Activated naive CD4-positive, alpha-beta T cell treated with anti-CD3 and anti-CD28 coated beads, Interleukin-2, amount 50 U/mL, for 72 hours (primary cell): ENCODE measurements at regions not wholly inside any gene's neighbourhood (a gene's known extent, or its start where the extent isn't known, plus 50 kb on each side); places are given as distances from the start of the nearest gene placed in this dataset.

Experiments used
- ATAC-seq, 2 donors: fragments of 150-1000 bp; cut with Tn5 transposase; 2 replicates each; pipeline ENCODE4 v1.10.0; 2021; ENCODE audit warnings: mild to moderate bottlenecking in 2 of 2, moderate library complexity in 2 of 2
- DNase-seq, 2 donors: peaks; one replicate each; pipeline ENCODE4 v3.0.0; 2021 to 2022; ENCODE audit warnings: low spot score in 2 of 2
- H3K27ac Mint-ChIP-seq, 2 donors: one replicate each; pipeline ENCODE4 v1.8.0; 2022; ENCODE audit warnings: mild to moderate bottlenecking in 2 of 2, mixed read lengths in 2 of 2
- H3K36me3 Mint-ChIP-seq, 2 donors: one replicate each; pipeline ENCODE4 v1.8.0; 2022; ENCODE audit warnings: mixed read lengths in 2 of 2
- H3K9me3 Mint-ChIP-seq, 2 donors: one replicate each; pipeline ENCODE4 v1.8.0; 2022; ENCODE audit warnings: mixed read lengths in 2 of 2

- no peak for DNase-seq
- no peak for ATAC-seq
- no peaks in the 10 kb centered on the region for H3K36me3 Mint-ChIP-seq
- H3K27ac Mint-ChIP-seq: no peak overlapping the region
- H3K9me3 Mint-ChIP-seq: peaks cover 0 to 4% of the 10 kb centered on the region in 2 donors
Observed at GRCh38 chr9:107867738-107868137, 378.2 kb upstream of the KLF4 start.

DNA sequence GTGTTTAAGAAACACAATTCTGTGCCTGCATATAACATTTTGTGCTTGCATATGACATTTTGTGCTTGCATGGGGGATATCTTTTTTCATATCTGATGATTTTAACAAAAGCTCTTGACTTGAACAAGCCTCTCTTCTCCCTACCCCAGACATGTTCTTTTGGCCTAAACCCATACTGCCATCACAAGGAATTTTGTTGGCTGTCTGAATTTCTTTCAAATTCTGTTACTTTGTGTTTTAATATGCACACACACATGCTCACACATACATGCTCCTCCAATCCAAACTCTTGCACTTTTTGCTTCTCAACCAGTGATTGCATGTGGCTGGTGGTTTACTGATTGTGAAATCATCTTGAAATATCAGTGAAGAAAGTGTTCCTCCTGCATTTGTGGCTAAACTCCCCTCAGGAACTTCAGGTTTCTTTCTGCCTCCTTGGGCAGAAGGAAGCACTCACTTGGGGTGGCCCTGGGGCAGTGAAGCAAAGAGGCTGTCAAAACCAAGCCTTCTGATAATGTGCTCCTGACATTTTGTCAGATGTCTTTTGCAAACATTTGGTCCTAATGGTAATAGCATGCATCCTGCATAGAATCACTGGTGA, 377.2 kb upstream of the KLF4 start:
- H3K27ac Mint-ChIP-seq: no peak overlapping the region
- H3K9me3 Mint-ChIP-seq: peaks cover 0 to 4% of the 10 kb centered on the region in 2 donors
- ATAC-seq: no peak
- DNase-seq: no peak
- H3K36me3 Mint-ChIP-seq: no peaks in the 10 kb centered on the region

GRCh38 chr9:107863396-107863795, 373.8 kb upstream of the KLF4 start:
- ATAC-seq: no peak
- Mint-ChIP-seq H3K27ac (no peak overlapping the region), H3K9me3 (peaks cover 0 to 4% of the 10 kb centered on the region in 2 donors), H3K36me3 (no peaks in the 10 kb centered on the region)
- no peak for DNase-seq

DNA sequence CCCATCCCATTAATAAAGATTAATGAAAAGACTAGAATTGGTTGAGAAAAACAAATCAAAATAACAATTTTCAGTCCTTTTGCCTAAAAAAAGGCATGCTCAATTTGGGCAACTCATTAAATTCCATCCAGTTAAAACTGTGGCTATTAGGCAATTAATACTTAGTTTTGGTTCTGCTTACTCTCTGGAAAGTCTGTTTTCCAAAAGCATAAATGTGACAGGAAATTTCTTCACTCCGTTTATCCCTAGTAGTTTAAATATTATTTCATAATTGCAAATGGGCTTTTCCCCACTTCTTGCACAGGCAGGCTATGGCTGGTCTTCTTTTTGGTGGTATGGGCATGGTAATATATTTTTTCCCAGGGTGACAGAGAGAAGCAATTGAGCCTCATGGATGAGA, 373.3 kb upstream of the KLF4 start:
- no peak for DNase-seq
- no peak for ATAC-seq
- Mint-ChIP-seq H3K36me3 (no peaks in the 10 kb centered on the region), H3K9me3 (peaks cover 3 to 4% of the 10 kb centered on the region in 2 donors), H3K27ac (no peak overlapping the region)

- no peaks in the 10 kb centered on the region for H3K36me3 Mint-ChIP-seq
- ATAC-seq (no peak), DNase-seq (no peak)
- peaks cover 4% of the 10 kb centered on the region in 2 donors for H3K9me3 Mint-ChIP-seq
- H3K27ac Mint-ChIP-seq: no peak overlapping the region
Observed at GRCh38 chr9:107862323-107862722, 372.8 kb upstream of the KLF4 start.

GRCh38 chr9:107861075-107861474, 371.5 kb upstream of the KLF4 start:
- DNase-seq (no peak), ATAC-seq (no peak)
- Mint-ChIP-seq H3K36me3 (no peaks in the 10 kb centered on the region), H3K27ac (no peak overlapping the region), H3K9me3 (peaks cover 0 to 4% of the 10 kb centered on the region in 2 donors)

DNA sequence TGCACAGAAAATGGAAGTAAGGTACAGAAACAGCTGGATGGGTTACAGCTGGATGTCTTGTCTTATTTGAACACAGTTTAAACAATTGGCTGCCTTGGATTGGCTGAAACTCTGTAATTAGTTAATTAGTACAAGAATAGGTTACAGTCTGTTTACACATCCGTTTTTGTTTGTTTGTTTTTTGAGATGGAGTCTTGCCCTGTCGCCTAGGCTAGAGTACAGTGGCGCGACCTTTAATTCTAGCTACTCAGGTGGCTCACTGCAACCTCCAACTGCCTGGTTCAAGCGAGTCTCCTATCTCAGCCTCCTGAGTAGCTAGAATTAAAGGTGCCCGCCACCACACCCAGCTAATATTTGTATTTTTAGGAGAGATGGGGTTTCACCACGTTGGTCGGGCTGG, 368.7 kb upstream of the KLF4 start:
- DNase-seq: no peak
- Mint-ChIP-seq H3K36me3 (no peaks in the 10 kb centered on the region), H3K27ac (no peak overlapping the region), H3K9me3 (peaks cover 0 to 8% of the 10 kb centered on the region in 2 donors)
- ATAC-seq: no peak

DNA sequence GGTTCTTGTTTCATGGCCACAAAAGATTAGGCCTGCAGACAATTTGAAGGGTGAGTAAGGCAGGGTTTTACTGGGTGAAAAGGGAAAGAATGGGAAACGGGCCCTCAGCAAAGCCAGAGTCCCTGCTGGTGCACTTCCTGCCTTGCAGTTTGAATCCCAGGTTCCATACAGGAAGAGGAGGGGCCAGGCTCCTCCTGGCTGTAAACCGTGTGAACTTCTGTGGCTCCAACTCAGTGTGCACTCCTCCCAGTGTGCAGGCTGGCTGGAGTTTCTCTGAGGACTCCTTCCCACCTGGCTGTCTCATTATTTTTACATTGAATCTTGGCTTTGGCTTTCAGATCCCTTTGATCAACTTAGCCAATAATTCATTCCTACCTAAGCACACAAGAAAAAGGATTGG, 367.1 kb upstream of the KLF4 start:
- no peaks in the 10 kb centered on the region for H3K36me3 Mint-ChIP-seq
- DNase-seq (no peak), ATAC-seq (no peak)
- H3K27ac Mint-ChIP-seq: no peak overlapping the region
- H3K9me3 Mint-ChIP-seq: peaks cover 0 to 8% of the 10 kb centered on the region in 2 donors

GRCh38 chr9:107855164-107855563, 365.6 kb upstream of the KLF4 start:
- DNase-seq (no peak), ATAC-seq (no peak)
- no peaks in the 10 kb centered on the region for H3K36me3 Mint-ChIP-seq
- peaks cover 0 to 8% of the 10 kb centered on the region in 2 donors for H3K9me3 Mint-ChIP-seq
- no peak overlapping the region for H3K27ac Mint-ChIP-seq

DNA sequence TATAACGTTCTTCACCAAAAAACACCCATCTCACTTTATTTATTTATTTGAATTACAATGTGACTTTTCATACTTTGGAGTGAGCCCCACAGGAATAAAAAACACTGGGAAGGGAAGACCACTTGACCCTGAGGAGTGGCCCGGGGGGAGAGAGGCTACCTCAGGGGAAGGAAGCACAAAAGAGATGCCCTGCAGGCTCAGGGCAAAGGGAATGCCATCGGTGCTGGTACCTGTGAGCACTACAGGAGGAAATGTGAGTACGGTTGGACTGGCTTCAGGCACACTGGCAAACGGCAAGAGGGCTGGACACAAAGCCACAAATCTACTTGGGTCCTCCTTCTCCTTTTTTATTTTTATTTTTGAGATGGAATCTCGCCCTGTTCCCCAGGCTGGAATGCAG, 363.9 kb upstream of the KLF4 start:
- no peaks in the 10 kb centered on the region for H3K36me3 Mint-ChIP-seq
- DNase-seq (no peak), ATAC-seq (no peak)
- H3K27ac Mint-ChIP-seq: no peak overlapping the region
- H3K9me3 Mint-ChIP-seq: peaks cover 0 to 8% of the 10 kb centered on the region in 2 donors

GRCh38 chr9:107852891-107853290, 363.3 kb upstream of the KLF4 start:
- DNase-seq (no peak), ATAC-seq (no peak)
- Mint-ChIP-seq H3K36me3 (no peaks in the 10 kb centered on the region), H3K9me3 (peaks cover 0 to 5% of the 10 kb centered on the region in 2 donors), H3K27ac (no peak overlapping the region)

GRCh38 chr9:107850653-107851052, 361.1 kb upstream of the KLF4 start:
- Mint-ChIP-seq H3K36me3 (no peaks in the 10 kb centered on the region), H3K9me3 (peaks cover 6 to 10% of the 10 kb centered on the region in 2 donors), H3K27ac (no peak overlapping the region)
- no peak for ATAC-seq
- DNase-seq: no peak

DNA sequence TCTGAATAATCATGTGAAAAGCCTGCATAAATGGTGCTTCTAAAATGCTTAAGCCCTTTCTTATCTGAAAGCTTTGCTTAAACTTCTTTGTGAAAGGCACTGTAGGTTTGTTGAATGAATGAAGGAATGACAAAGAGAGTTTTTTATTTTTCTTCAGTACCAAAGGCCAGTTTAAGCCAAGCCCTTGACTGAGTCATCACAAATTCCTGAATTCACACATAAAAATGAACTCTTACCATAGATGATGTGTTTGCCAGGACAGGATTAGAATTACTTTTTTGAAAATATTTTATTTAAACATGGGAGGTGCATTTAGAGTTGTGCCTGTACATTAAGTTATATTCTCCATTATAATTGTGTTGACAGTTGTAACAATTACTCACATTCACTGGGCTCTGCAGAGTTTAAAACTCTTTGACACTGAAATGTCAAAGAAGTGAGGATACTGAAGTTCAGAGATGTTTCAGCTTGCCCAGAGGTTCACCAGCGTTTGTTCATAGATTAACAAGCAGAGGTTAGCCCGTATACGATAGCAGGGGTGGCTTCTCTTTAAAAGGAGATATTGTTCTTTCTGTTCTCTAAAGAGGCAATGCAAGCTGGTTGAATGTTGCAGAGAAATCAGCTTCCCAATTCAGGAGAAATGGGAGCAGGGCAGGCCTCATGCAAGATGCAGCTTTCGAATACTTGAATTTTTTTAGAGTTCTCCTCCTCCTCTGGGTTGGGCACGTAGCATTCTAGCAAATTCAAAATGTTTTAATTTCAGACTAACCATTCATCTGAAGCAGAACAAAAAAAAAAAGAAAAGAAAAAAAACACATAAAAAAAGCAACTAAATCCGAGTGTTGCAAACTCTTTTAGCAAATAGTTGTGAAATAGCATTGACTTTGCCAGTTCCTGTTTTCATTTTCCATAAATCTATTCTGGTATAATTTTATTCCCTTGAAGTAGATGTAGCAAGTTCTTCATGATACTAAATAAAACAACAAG, 358.7 kb upstream of the KLF4 start:
- Mint-ChIP-seq H3K36me3 (no peaks in the 10 kb centered on the region), H3K9me3 (peaks cover 6% of the 10 kb centered on the region in 2 donors), H3K27ac (no peak overlapping the region)
- ATAC-seq: no peak
- DNase-seq: no peak

DNA sequence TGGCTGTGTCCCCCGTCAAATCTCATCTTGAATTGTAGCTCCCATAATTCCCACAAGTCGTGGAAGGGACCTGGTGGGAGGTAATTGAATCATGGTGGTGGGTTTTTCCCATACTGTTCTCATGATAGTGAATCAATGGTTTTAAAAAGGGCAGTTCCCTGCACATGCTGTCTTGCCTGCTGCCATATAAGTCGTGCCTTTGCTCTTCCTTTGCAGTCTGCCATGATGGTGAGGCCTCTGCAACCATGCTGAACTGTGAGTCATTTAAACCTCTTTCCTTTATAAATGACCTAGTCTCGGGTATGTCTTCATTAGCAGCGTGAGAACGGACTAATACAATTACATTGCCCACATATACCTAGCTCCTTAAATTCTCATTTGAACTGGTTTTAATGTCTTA, 353.0 kb upstream of the KLF4 start:
- no peak for DNase-seq
- Mint-ChIP-seq H3K36me3 (no peaks in the 10 kb centered on the region), H3K27ac (no peak overlapping the region), H3K9me3 (peaks cover 16 to 24% of the 10 kb centered on the region in 2 donors)
- ATAC-seq: no peak

- DNase-seq (no peak), ATAC-seq (no peak)
- no peak overlapping the region for H3K27ac Mint-ChIP-seq
- peaks cover 19 to 26% of the 10 kb centered on the region in 2 donors for H3K9me3 Mint-ChIP-seq
- H3K36me3 Mint-ChIP-seq: peaks cover 0 to 4% of the 10 kb centered on the region in 2 donors
Observed at GRCh38 chr9:107841076-107841475, 351.5 kb upstream of the KLF4 start.

- DNase-seq: no peak
- peaks cover 20 to 27% of the 10 kb centered on the region in 2 donors for H3K9me3 Mint-ChIP-seq
- ATAC-seq: no peak
- H3K36me3 Mint-ChIP-seq: peaks cover 0 to 4% of the 10 kb centered on the region in 2 donors
- no peak overlapping the region for H3K27ac Mint-ChIP-seq
Observed at GRCh38 chr9:107839371-107839770, 349.8 kb upstream of the KLF4 start.

GRCh38 chr9:107838766-107839165, 349.2 kb upstream of the KLF4 start:
- ATAC-seq (no peak), DNase-seq (no peak)
- H3K9me3 Mint-ChIP-seq: peaks cover 20 to 27% of the 10 kb centered on the region in 2 donors
- H3K27ac Mint-ChIP-seq: no peak overlapping the region
- H3K36me3 Mint-ChIP-seq: peaks cover 0 to 4% of the 10 kb centered on the region in 2 donors
